Smooth muscle cell (in vitro differentiated cells): ENCODE measurements at regions not wholly inside any gene's neighbourhood (a gene's known extent, or its start where the extent isn't known, plus 50 kb on each side); places are given as distances from the start of the nearest gene placed in this dataset.

Experiments
- DNase-seq: peaks from one replicate; lab custom pipeline; 2025; ENCODE audit not compliant: unreplicated experiment; lab: John Stamatoyannopoulos, UW
- H2AFZ ChIP-seq: fragments of 200-600 bp; sonication (generic); 2 replicates; pipeline ENCODE4 v1.6.0; 2016; ENCODE audit warnings: antibody characterized with exemption, low read depth, mild to moderate bottlenecking
- H3F3A ChIP-seq: fragments of 200-600 bp; sonication (generic); 2 replicates; pipeline ENCODE4 v1.6.0; 2017; ENCODE audit warnings: antibody characterized with exemption, low read depth
- H3K27ac ChIP-seq: fragments of 200-600 bp; sonication (generic); 2 replicates; pipeline ENCODE4 v1.5.1; 2016; ENCODE audit warnings: low read depth, mild to moderate bottlenecking
- H3K27me3 ChIP-seq: fragments of 200-600 bp; sonication (generic); 2 replicates; pipeline ENCODE4 v1.6.1; 2016; ENCODE audit warnings: low read depth, mild to moderate bottlenecking
- H3K36me3 ChIP-seq: fragments of 200-600 bp; sonication (generic); 2 replicates; pipeline ENCODE4 v1.5.1; 2016; ENCODE audit warnings: low read depth
- H3K4me1 ChIP-seq: fragments of 200-600 bp; sonication (generic); 2 replicates; pipeline ENCODE4 v1.5.1; 2016; ENCODE audit warnings: low read depth
- H3K4me2 ChIP-seq: fragments of 200-600 bp; sonication (generic); 2 replicates; pipeline ENCODE4 v1.6.0; 2016; ENCODE audit warnings: mild to moderate bottlenecking
- H3K4me3 ChIP-seq: fragments of 200-600 bp; sonication (generic); 2 replicates; pipeline ENCODE4 v1.5.1; 2016; ENCODE audit warnings: mild to moderate bottlenecking
- H3K79me2 ChIP-seq: fragments of 200-600 bp; sonication (generic); 2 replicates; pipeline ENCODE4 v1.6.0; 2016; ENCODE audit warnings: low read depth, mild to moderate bottlenecking
- H3K9ac ChIP-seq: fragments of 200-600 bp; sonication (generic); 2 replicates; pipeline ENCODE4 v1.6.0; 2016; ENCODE audit warnings: low read depth
- H3K9me3 ChIP-seq: fragments of 200-600 bp; sonication (generic); replicated peaks from 2 replicates; pipeline ENCODE4 v1.5.1; 2016; ENCODE audit warnings: low read depth
- H4K20me1 ChIP-seq: fragments of 200-600 bp; sonication (generic); 2 replicates; pipeline ENCODE4 v1.6.0; 2016; ENCODE audit warnings: low read depth
- WGBS: methylation state at CpG from one replicate; pipeline ENCODE4 v1.1.7; 2016; ENCODE audit warnings: low lambda C conversion rate; 5-methylcytosine and 5-hydroxymethylcytosine counted together
- TF ChIP-seq, protein P1 (sequence below): fragments of 200-600 bp; sonication (generic); IDR thresholded peaks from 2 replicates; pipeline ENCODE4 v1.5.1; 2017; ENCODE audit warnings: borderline replicate concordance, mild to moderate bottlenecking, antibody characterized with exemption; ENCODE audit not compliant: insufficient read depth, poor library complexity, severe bottlenecking

DNA sequence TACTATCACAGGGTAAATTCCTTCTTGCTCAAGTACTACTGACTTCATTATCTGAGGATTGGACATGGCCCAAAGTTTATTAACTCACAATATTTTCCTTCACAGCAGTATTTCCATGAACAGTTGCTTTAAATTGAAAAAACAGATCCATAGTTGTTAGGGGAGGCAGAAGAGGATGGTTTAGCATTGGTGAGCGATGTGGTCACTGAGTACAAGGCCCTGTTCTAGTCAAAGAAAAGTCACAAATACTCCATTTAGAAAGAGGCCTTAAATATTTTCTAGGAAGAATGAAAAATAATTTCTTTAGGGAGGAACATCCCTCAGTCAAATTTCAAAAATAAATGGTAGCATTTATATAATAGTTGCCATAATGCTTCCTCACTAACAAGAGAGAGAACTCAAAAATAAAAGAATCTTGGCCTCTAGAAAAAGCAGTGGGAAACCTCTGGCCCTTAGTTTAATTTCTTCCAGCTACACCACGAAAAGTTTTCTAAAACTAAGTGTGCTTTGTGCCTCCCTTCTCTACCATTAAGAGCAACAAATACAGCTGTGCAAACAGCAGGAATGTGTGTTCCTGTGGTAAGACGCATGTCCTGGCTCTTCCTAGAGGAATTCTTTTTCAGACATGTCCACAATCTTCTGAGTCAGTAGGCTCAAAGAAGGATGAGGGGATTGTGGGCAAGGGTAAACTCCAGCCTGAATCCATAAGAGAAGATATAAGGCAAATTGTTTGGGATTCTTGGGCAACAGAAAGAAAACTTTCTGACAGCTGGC, 105.7 kb downstream of the HOXA1 start:
- TF ChIP-seq, protein P1, sequence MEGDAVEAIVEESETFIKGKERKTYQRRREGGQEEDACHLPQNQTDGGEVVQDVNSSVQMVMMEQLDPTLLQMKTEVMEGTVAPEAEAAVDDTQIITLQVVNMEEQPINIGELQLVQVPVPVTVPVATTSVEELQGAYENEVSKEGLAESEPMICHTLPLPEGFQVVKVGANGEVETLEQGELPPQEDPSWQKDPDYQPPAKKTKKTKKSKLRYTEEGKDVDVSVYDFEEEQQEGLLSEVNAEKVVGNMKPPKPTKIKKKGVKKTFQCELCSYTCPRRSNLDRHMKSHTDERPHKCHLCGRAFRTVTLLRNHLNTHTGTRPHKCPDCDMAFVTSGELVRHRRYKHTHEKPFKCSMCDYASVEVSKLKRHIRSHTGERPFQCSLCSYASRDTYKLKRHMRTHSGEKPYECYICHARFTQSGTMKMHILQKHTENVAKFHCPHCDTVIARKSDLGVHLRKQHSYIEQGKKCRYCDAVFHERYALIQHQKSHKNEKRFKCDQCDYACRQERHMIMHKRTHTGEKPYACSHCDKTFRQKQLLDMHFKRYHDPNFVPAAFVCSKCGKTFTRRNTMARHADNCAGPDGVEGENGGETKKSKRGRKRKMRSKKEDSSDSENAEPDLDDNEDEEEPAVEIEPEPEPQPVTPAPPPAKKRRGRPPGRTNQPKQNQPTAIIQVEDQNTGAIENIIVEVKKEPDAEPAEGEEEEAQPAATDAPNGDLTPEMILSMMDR, result no peak
- no peaks in the 10 kb centered on the region for H4K20me1 ChIP-seq
- peak overlapping the region; percentile 23 for H2AFZ ChIP-seq
- no peaks in the 10 kb centered on the region for H3K36me3 ChIP-seq
- no peaks in the 10 kb centered on the region for H3K27me3 ChIP-seq
- H3K4me1 ChIP-seq, result peaks cover 3% of the 10 kb centered on the region
- DNase-seq, result no peak
- no peak overlapping the region for H3K4me3 ChIP-seq
- no peak overlapping the region for H3K9ac ChIP-seq
- H3K4me2 ChIP-seq, result peak overlapping the region; percentile 32
- peak overlapping the region; percentile 56 for H3K27ac ChIP-seq
- no peaks in the 10 kb centered on the region for H3F3A ChIP-seq
- WGBS, result 49% methylated on average over 3 of the region's 3 CpGs
- no peaks in the 10 kb centered on the region for H3K9me3 ChIP-seq
- H3K79me2 ChIP-seq, result no peaks in the 10 kb centered on the region

DNA sequence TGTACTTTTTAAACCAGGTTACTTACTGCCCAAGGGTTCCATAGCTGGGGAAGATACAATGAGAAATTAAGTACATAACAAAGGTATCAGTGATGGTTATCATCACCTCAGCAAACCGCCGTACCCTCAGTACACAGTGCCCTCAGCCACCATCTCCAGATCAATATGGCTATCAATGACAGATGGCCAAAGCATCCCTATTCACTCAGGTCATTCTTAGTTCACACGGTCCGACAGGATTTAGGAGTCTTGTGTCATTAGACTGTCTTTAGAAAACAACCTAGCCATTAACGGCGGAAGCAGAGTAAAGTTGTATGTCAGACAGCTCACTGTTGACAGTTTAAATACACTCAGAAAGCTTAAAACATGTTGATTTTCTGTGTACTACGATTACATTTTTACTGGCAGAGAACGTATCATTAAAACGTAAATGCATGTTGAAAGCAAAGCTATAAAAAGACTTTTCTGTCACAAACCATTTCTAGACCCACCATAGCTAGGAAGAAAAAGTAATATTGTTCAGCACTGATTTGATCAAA, 106.9 kb downstream of the HOXA1 start:
- 80% methylated on average over 9 of the region's 9 CpGs for WGBS

DNA sequence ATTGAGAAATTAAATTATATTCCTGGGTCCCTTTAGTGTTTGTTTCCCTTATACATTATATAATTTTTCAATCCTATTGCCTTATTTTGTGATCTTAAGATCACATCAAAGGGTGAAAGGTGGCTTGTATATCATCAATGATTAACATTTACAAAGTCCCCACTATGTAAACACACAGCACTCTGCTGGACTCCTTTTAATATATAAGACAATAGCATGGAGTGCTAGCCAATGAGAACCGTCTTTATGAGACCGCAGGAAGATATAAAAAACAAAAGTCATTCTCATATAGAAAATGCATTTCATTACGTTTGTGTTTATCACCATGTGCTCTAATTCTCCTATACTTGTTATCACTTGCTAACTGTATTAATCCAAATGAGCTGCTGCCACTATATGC, 108.5 kb downstream of the HOXA1 start:
- H3K4me2 ChIP-seq, result no peak overlapping the region
- no peaks in the 10 kb centered on the region for H3F3A ChIP-seq
- no peaks in the 10 kb centered on the region for H4K20me1 ChIP-seq
- H3K4me3 ChIP-seq, result no peak overlapping the region
- H3K4me1 ChIP-seq, result peaks cover 3% of the 10 kb centered on the region
- no peaks in the 10 kb centered on the region for H3K79me2 ChIP-seq
- H3K9me3 ChIP-seq, result no peaks in the 10 kb centered on the region
- H3K9ac ChIP-seq, result no peak overlapping the region
- 89% methylated on average over 3 of the region's 3 CpGs for WGBS
- peaks cover 3% of the 10 kb centered on the region for H3K27me3 ChIP-seq
- no peak overlapping the region for H3K27ac ChIP-seq
- TF ChIP-seq, protein P1, result no peak
- H3K36me3 ChIP-seq, result no peaks in the 10 kb centered on the region
- DNase-seq, result no peak
- no peak overlapping the region for H2AFZ ChIP-seq

More for the DNA sequence above, 106.9 kb downstream of the HOXA1 start:
- H3K27ac ChIP-seq, result no peak overlapping the region
- H3K9ac ChIP-seq, result no peak overlapping the region
- no peaks in the 10 kb centered on the region for H3K9me3 ChIP-seq
- DNase-seq, result no peak
- H3K4me1 ChIP-seq, result peaks cover 3% of the 10 kb centered on the region
- H4K20me1 ChIP-seq, result no peaks in the 10 kb centered on the region
- H3K27me3 ChIP-seq, result peaks cover 3% of the 10 kb centered on the region
- H3K4me2 ChIP-seq, result no peak overlapping the region
- no peaks in the 10 kb centered on the region for H3K79me2 ChIP-seq
- no peaks in the 10 kb centered on the region for H3K36me3 ChIP-seq
- TF ChIP-seq, protein P1, result no peak
- no peak overlapping the region for H3K4me3 ChIP-seq
- H3F3A ChIP-seq, result no peaks in the 10 kb centered on the region
- H2AFZ ChIP-seq, result no peak overlapping the region
